ENCODE measurements at regions not wholly inside any gene's neighbourhood (a gene's known extent, or its start where the extent isn't known, plus 50 kb on each side); places are given as distances from the start of the nearest gene placed in this dataset.
"Not testable (repeated sequence)": the region's sequence is repeated elsewhere in the genome, so short reads cannot be mapped to it uniquely, and the experiment has no call there.

DNA sequence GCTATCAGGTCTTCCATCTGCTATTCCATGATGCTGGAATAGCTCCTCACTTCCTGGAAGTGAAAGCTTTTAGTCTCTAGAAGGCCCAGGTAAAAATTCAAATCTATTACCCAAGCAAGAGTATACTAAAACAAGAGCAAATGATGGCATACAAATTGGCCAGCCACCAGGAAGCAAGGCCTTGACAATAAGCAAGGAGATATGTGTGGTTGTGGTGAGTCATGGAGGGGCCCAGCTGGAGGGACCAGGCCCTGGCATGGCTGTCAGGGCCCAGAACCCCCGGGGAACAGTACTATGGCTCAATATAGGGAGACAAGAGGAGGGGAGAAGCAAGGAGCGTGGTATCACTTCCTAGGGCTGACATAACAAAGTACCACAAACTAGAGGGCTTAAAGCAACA, 358.7 kb downstream of the RRAGC start:
- H3K9me3 Mint-ChIP-seq (ENCODE audit: unreplicated experiment): no peaks in the 10 kb centered on the region
- no peak overlapping the region for H3K4me3 Mint-ChIP-seq (ENCODE audit: unreplicated experiment)
- H3K27me3 Mint-ChIP-seq (ENCODE audit: unreplicated experiment): peaks cover 52% of the 10 kb centered on the region
- no peaks in the 10 kb centered on the region for H3K36me3 Mint-ChIP-seq (ENCODE audit: unreplicated experiment)
- TF ChIP-seq, protein P1, sequence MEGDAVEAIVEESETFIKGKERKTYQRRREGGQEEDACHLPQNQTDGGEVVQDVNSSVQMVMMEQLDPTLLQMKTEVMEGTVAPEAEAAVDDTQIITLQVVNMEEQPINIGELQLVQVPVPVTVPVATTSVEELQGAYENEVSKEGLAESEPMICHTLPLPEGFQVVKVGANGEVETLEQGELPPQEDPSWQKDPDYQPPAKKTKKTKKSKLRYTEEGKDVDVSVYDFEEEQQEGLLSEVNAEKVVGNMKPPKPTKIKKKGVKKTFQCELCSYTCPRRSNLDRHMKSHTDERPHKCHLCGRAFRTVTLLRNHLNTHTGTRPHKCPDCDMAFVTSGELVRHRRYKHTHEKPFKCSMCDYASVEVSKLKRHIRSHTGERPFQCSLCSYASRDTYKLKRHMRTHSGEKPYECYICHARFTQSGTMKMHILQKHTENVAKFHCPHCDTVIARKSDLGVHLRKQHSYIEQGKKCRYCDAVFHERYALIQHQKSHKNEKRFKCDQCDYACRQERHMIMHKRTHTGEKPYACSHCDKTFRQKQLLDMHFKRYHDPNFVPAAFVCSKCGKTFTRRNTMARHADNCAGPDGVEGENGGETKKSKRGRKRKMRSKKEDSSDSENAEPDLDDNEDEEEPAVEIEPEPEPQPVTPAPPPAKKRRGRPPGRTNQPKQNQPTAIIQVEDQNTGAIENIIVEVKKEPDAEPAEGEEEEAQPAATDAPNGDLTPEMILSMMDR (IDR thresholded peaks at IDR 0.05): no peak
- DNase-seq (ENCODE audit: extremely low spot score, unreplicated experiment): no peak
- H3K27ac Mint-ChIP-seq (ENCODE audit: unreplicated experiment): no peak overlapping the region
- H3K4me1 Mint-ChIP-seq (ENCODE audit: unreplicated experiment): no peaks in the 10 kb centered on the region

DNA sequence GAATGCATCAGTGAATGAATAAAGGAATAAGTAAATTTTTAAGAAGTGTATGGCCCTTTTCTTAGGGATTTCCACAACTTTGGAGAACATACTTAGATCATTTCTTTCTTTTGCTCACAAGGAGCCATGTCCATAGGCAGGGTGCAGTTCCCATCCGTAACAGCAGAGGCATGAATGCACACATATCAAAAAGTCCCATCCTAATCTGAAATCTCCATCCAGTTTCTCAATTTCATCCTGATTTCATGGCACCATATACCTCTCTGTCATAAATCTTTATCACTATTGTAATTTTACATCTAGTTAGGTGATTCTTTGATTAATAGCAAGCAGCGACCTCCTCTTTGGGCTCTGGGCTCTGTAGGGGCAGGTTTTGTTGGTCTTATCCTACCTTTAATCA, 359.2 kb downstream of the RRAGC start:
- Mint-ChIP-seq H3K27me3 (ENCODE audit: unreplicated experiment) (peaks cover 51% of the 10 kb centered on the region), H3K36me3 (ENCODE audit: unreplicated experiment) (no peaks in the 10 kb centered on the region), H3K4me1 (ENCODE audit: unreplicated experiment) (no peaks in the 10 kb centered on the region), H3K9me3 (ENCODE audit: unreplicated experiment) (no peaks in the 10 kb centered on the region), H3K27ac (ENCODE audit: unreplicated experiment) (no peak overlapping the region), H3K4me3 (ENCODE audit: unreplicated experiment) (no peak overlapping the region)
- TF ChIP-seq, protein P1 (IDR thresholded peaks at IDR 0.05): peak; percentile 50
- no peak for DNase-seq (ENCODE audit: extremely low spot score, unreplicated experiment)

DNA sequence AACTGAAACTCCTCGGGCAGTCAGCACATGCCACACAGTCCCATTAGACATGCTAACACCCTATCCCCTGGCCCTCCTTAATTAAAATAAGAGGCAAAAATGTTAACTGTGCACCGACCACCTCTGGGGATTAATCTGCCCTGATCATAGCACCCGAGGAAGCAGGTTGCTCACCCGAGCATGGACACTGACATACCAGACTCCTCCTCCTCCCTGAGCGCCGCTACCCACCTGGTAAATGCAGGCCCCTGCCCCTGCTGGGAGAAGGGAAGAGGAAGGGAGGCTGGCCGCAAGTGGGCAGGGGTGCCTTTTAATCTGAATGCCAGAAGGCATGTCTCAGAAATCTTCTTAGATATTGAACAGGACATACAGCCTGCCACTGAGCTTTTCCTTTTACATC, 360.9 kb downstream of the RRAGC start:
- DNase-seq (ENCODE audit: extremely low spot score, unreplicated experiment): no peak
- Mint-ChIP-seq H3K36me3 (ENCODE audit: unreplicated experiment) (no peaks in the 10 kb centered on the region), H3K27ac (ENCODE audit: unreplicated experiment) (no peak overlapping the region), H3K27me3 (ENCODE audit: unreplicated experiment) (peaks cover 34% of the 10 kb centered on the region), H3K4me1 (ENCODE audit: unreplicated experiment) (no peaks in the 10 kb centered on the region), H3K4me3 (ENCODE audit: unreplicated experiment) (no peak overlapping the region), H3K9me3 (ENCODE audit: unreplicated experiment) (no peaks in the 10 kb centered on the region)
- TF ChIP-seq, protein P1 (IDR thresholded peaks at IDR 0.05): no peak

DNA sequence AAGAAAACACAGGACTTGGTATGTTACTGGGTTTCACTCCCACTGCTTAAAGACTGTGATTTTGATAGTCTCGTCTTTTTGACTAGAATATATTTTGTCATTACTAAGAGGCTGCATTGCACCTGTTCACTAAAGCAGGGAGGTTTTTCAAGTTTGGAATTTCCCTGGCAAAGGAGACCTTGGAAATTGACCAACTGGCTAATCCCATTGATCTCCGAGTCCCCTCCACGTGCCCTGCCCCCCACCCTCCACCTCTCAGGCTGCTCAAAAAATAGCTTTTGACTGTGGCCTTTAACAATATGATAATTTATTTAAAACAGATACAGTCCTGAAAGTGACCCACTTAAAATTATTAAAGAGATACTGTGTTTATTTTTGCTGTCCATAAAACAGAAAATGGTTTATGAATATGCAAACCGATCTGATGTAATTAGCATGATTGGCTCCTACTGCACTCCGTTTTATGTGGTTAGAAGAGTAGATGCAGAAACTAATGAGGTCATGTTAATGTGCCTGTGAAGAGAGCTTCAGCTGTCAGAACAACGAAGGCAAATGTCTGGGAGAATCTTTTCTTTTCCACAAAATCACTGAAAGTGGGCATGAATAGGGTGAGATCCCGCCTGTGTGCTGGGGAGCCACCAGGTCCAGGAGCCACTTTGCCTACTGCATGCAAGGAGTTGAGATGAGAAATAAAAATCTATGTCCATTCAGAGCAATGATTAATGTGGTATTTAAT, 361.5 kb downstream of the RRAGC start:
- Mint-ChIP-seq H3K27ac (ENCODE audit: unreplicated experiment) (no peak overlapping the region), H3K27me3 (ENCODE audit: unreplicated experiment) (peaks cover 31% of the 10 kb centered on the region), H3K36me3 (ENCODE audit: unreplicated experiment) (no peaks in the 10 kb centered on the region)

DNA sequence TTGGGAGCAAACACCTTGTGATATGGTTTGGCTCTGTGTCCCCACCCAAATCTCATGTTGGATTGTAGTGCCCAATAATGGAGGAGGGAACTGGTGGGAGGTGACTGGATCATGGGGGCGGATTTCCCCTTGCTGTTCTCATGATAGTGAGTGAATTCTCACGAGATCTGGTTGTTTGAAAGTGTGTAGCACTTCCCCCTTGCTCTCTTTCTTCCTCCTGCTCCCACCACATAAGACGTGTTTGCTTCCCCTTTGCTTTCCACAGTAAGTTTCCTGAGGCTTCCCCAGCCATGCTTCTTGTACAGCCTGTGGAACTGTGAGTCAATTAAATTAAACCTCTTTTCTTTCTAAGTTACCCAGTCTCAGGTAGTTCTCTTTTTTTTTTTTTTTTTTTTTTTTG, 366.3 kb downstream of the RRAGC start:
- peaks cover 30% of the 10 kb centered on the region for H3K27me3 Mint-ChIP-seq (ENCODE audit: unreplicated experiment)
- H3K9me3 Mint-ChIP-seq (ENCODE audit: unreplicated experiment); H3K4me1 Mint-ChIP-seq (ENCODE audit: unreplicated experiment); H3K4me3 Mint-ChIP-seq (ENCODE audit: unreplicated experiment); H3K27ac Mint-ChIP-seq (ENCODE audit: unreplicated experiment); DNase-seq (ENCODE audit: extremely low spot score, unreplicated experiment); H3K36me3 Mint-ChIP-seq (ENCODE audit: unreplicated experiment): not testable (repeated sequence)

More for the DNA sequence above, 361.5 kb downstream of the RRAGC start:
- Mint-ChIP-seq H3K4me3 (ENCODE audit: unreplicated experiment) (no peak overlapping the region), H3K4me1 (ENCODE audit: unreplicated experiment) (no peaks in the 10 kb centered on the region), H3K9me3 (ENCODE audit: unreplicated experiment) (no peaks in the 10 kb centered on the region)
- no peak for DNase-seq (ENCODE audit: extremely low spot score, unreplicated experiment)
- TF ChIP-seq, protein P1 (IDR thresholded peaks at IDR 0.05): no peak

Measured in osteocyte (in vitro differentiated cells).